MCF 10A (cell line): ENCODE measurements at regions not wholly inside any gene's neighbourhood (a gene's known extent, or its start where the extent isn't known, plus 50 kb on each side); places are given as distances from the start of the nearest gene placed in this dataset.

Source experiments
- BruUV-seq: library from RNA; stranded (reverse); fragments of 400-500 nt; replicated peaks from 2 replicates; lab custom pipeline; 2021; lab: Mats Ljungman, UMichigan
- CTCF ChIA-PET: fragments of 300-600 bp; sonication (Branson Sonifier 250); formaldehyde crosslinking; extraction: SDS; loops from one replicate; lab custom pipeline; 2021; ENCODE audit warnings: antibody characterized with exemption, inconsistent platforms; lab: Yijun Ruan, JAX
- POLR2A ChIA-PET: fragments of 300-600, 350-650 bp; sonication (Branson Sonifier 250); formaldehyde crosslinking; extraction: SDS; loops from one replicate; lab custom pipeline; 2020; ENCODE audit warnings: antibody characterized with exemption, inconsistent platforms; lab: Yijun Ruan, JAX
- DNase-seq: peaks from one replicate; pipeline ENCODE4 v3.0.0-alpha.2; 2018; ENCODE audit not compliant: unreplicated experiment
- H3K27ac Mint-ChIP-seq: one replicate; pipeline ENCODE4 v1.8.0; 2022; ENCODE audit warnings: mild to moderate bottlenecking, low read depth, mixed read lengths; ENCODE audit not compliant: unreplicated experiment
- H3K27me3 Mint-ChIP-seq: one replicate; pipeline ENCODE4 v1.8.0; 2022; ENCODE audit warnings: mixed read lengths; ENCODE audit not compliant: insufficient read depth, unreplicated experiment
- H3K36me3 Mint-ChIP-seq: one replicate; pipeline ENCODE4 v1.8.0; 2022; ENCODE audit warnings: mild to moderate bottlenecking, moderate library complexity, mixed read lengths; ENCODE audit not compliant: insufficient read depth, unreplicated experiment
- H3K4me1 Mint-ChIP-seq: one replicate; pipeline ENCODE4 v1.8.0; 2022; ENCODE audit warnings: mixed read lengths; ENCODE audit not compliant: insufficient read depth, unreplicated experiment
- H3K4me3 Mint-ChIP-seq: one replicate; pipeline ENCODE4 v1.8.0; 2022; ENCODE audit warnings: mild to moderate bottlenecking, moderate library complexity, mixed read lengths; ENCODE audit not compliant: unreplicated experiment
- H3K9me3 Mint-ChIP-seq: one replicate; pipeline ENCODE4 v1.8.0; 2022; ENCODE audit warnings: mixed read lengths; ENCODE audit not compliant: unreplicated experiment
- CTCF ChIP-seq: fragments of 200-600 bp; IDR thresholded peaks from one replicate; pipeline ENCODE4 v1.8.0; 2022; ENCODE audit warnings: antibody characterized with exemption, mild to moderate bottlenecking; ENCODE audit not compliant: unreplicated experiment
- intact Hi-C: fragments of 100-400 bp; cut with micrococcal nuclease; formaldehyde crosslinking; loops from 2 replicates; pipeline ENCODE4 v1.14.1; 2022

GRCh38 chr9:86460216-86461002 is 106.2 kb upstream of the TUT7 start:
- H3K27me3 Mint-ChIP-seq: no peaks in the 10 kb centered on the region
- ChIA-PET POLR2A (interaction anchor here (0.7 to 1.0 kb wide), 2 partner anchors 230 to 463 kb away, joined by 3 read pairs; no protein-coding TSS in a partner anchor), CTCF (no interaction called here)
- H3K36me3 Mint-ChIP-seq: no peaks in the 10 kb centered on the region
- no peak overlapping the region for H3K4me3 Mint-ChIP-seq
- no peaks in the 10 kb centered on the region for H3K4me1 Mint-ChIP-seq
- intact Hi-C loops: no loop called here
- H3K27ac Mint-ChIP-seq: no peak overlapping the region
- no peak for DNase-seq
- no TSS peak for BruUV-seq
- no peaks in the 10 kb centered on the region for H3K9me3 Mint-ChIP-seq
- no peak for TF ChIP-seq CTCF

- no peak for DNase-seq
- no peak overlapping the region for H3K4me3 Mint-ChIP-seq
- no peak overlapping the region for H3K27ac Mint-ChIP-seq
- TF ChIP-seq CTCF: no peak
- no TSS peak for BruUV-seq
- peaks cover 4% of the 10 kb centered on the region for H3K4me1 Mint-ChIP-seq
- H3K9me3 Mint-ChIP-seq: no peaks in the 10 kb centered on the region
- POLR2A ChIA-PET: interaction anchor here (0.7 kb wide), 1 partner anchor 230 kb away, joined by 3 read pairs; no protein-coding TSS in a partner anchor
- intact Hi-C loops: no loop called here
- CTCF ChIA-PET: no interaction called here
- H3K27me3 Mint-ChIP-seq: no peaks in the 10 kb centered on the region
- H3K36me3 Mint-ChIP-seq: no peaks in the 10 kb centered on the region
Measured at GRCh38 chr9:86459599-86460155, 105.5 kb upstream of the TUT7 start.

DNA sequence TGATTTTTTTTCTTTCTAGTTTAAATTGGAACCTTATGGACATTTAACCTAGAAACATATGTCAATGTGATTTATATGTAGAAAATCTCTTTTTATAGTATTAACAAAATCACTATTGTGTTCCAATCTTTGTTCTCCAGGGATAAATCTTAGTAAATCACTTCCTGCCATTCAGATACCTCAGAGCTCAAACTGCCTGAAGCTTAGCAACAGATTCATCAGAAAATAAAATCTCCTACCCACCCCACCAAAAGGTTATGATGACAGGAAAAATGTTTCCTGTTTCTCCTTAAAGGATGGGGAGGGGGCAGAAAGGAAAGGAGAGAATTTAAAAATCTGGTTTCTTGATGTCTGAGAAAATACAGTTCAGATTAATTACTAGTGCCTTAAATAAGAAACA is 105.0 kb upstream of the TUT7 start:
- H3K27ac Mint-ChIP-seq: no peak overlapping the region
- no peak for TF ChIP-seq CTCF
- intact Hi-C loops: no loop called here
- no TSS peak for BruUV-seq
- H3K36me3 Mint-ChIP-seq: no peaks in the 10 kb centered on the region
- H3K4me1 Mint-ChIP-seq: peaks cover 4% of the 10 kb centered on the region
- ChIA-PET CTCF (no interaction called here), POLR2A (no interaction called here)
- no peaks in the 10 kb centered on the region for H3K27me3 Mint-ChIP-seq
- no peak for DNase-seq
- H3K4me3 Mint-ChIP-seq: no peak overlapping the region
- H3K9me3 Mint-ChIP-seq: no peaks in the 10 kb centered on the region

GRCh38 chr9:86458191-86458855 is 104.1 kb upstream of the TUT7 start:
- Mint-ChIP-seq H3K4me3 (no peak overlapping the region), H3K27me3 (no peaks in the 10 kb centered on the region), H3K9me3 (no peaks in the 10 kb centered on the region), H3K27ac (no peak overlapping the region), H3K4me1 (peaks cover 4% of the 10 kb centered on the region), H3K36me3 (no peaks in the 10 kb centered on the region)
- ChIA-PET POLR2A (no interaction called here), CTCF (interaction anchor here (0.9 to 1.1 kb wide), 2 partner anchors 24 to 28 kb away, joined by 3 to 5 read pairs; no protein-coding TSS in a partner anchor)
- BruUV-seq: no TSS peak
- TF ChIP-seq CTCF: no peak
- no peak for DNase-seq
- intact Hi-C loops: no loop called here
